ACC112 (cell line): ENCODE measurements at regions not wholly inside any gene's neighbourhood (a gene's known extent, or its start where the extent isn't known, plus 50 kb on each side); places are given as distances from the start of the nearest gene placed in this dataset.

Source experiments
- H2AFZ ChIP-seq: fragments of 200-600 bp; sonication (generic); one replicate; pipeline ENCODE4 v1.6.0; 2017; ENCODE audit warnings: antibody characterized with exemption, low read length; ENCODE audit not compliant: unreplicated experiment
- H3K27ac ChIP-seq: fragments of 200-600 bp; sonication (generic); 2 replicates; pipeline ENCODE4 v1.5.1; 2014; ENCODE audit warnings: low read depth, mild to moderate bottlenecking, antibody characterized with exemption, low read length, moderate library complexity
- H3K27me3 ChIP-seq: fragments of 200-600 bp; sonication (generic); 2 replicates; pipeline ENCODE4 v1.6.1; 2014; ENCODE audit warnings: mild to moderate bottlenecking, antibody characterized with exemption, low read length, moderate library complexity, mixed read lengths; ENCODE audit not compliant: insufficient read depth
- H3K36me3 ChIP-seq: fragments of 200-600 bp; sonication (generic); 2 replicates; pipeline ENCODE4 v1.6.1; 2016; ENCODE audit warnings: mild to moderate bottlenecking, antibody characterized with exemption, low read length, moderate library complexity, mixed read lengths; ENCODE audit not compliant: insufficient read depth
- H3K4me1 ChIP-seq: fragments of 200-600 bp; sonication (generic); one replicate; pipeline ENCODE4 v1.6.1; 2016; ENCODE audit warnings: low read length, mixed read lengths; ENCODE audit not compliant: insufficient read depth, unreplicated experiment, control insufficient read depth
- H3K4me3 ChIP-seq: fragments of 200-600 bp; sonication (generic); 2 replicates; pipeline ENCODE4 v1.5.1; 2014; ENCODE audit warnings: mild to moderate bottlenecking, low read depth, low read length
- H3K79me2 ChIP-seq: fragments of 200-600 bp; sonication (generic); one replicate; pipeline ENCODE4 v1.6.0; 2016; ENCODE audit warnings: low read length; ENCODE audit not compliant: control insufficient read depth, unreplicated experiment, insufficient read depth

- Histone ChIP-seq H3K36me3 (no peaks in the 10 kb centered on the region), H3K27ac (no peak overlapping the region), H3K4me1 (no peaks in the 10 kb centered on the region), H3K79me2 (no peaks in the 10 kb centered on the region), H3K27me3 (no peaks in the 10 kb centered on the region; the same call in 1 of the 2 replicates), H2AFZ (no peak overlapping the region), H3K4me3 (no peak overlapping the region)
Observed at GRCh38 chr2:107757223-107757622, 69.5 kb upstream of the RGPD4 start.

DNA sequence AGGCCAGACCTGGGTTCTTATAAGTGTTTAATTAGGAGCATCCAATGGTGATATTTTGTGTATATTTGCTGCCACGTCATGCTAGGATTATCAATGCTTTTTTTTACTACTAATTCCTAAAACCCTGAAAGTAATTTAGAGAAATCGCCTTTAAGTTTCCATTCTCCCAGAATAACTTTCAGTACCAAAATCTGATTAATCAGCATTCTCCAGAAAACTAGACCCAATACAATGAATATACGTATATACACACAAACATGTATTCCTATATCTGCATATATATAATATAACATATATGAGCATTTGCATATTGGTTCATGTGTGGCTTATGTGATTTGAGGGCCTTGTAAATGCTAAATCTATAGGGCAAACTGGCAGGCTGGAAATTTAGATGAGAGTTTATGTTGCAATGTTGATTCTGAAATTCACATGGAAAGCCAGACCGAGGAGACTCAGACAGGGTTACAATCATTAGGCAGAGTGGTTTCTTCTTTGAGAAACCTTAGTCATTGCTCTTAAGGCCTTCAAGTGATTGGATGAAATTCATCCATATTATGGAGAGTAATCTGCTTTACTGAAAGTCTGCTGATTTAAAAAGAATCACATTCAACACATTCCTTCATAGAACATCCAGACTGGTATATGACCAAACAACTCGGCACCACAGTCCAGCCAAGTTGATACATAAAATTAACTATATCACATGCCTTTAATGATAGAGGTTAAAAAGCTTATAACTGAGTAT is 65.9 kb upstream of the RGPD4 start:
- Histone ChIP-seq H3K4me3 (no peak overlapping the region), H3K4me1 (no peaks in the 10 kb centered on the region), H3K36me3 (no peaks in the 10 kb centered on the region), H3K79me2 (no peaks in the 10 kb centered on the region), H3K27me3 (no peaks in the 10 kb centered on the region), H3K27ac (no peak overlapping the region), H2AFZ (no peak overlapping the region)

GRCh38 chr2:107772353-107772752 is 54.3 kb upstream of the RGPD4 start:
- Histone ChIP-seq H3K4me3 (no peak overlapping the region), H3K27me3 (peaks cover 5% of the 10 kb centered on the region; the same call in 1 of the 2 replicates), H3K36me3 (no peaks in the 10 kb centered on the region), H3K4me1 (no peaks in the 10 kb centered on the region), H3K27ac (no peak overlapping the region), H2AFZ (no peak overlapping the region), H3K79me2 (no peaks in the 10 kb centered on the region)

GRCh38 chr2:107775211-107775610 is 51.5 kb upstream of the RGPD4 start:
- no peaks in the 10 kb centered on the region for H3K79me2 ChIP-seq
- no peak overlapping the region for H3K27ac ChIP-seq
- peaks cover 5% of the 10 kb centered on the region; the same call in 1 of the 2 replicates for H3K27me3 ChIP-seq
- no peaks in the 10 kb centered on the region for H3K4me1 ChIP-seq
- H3K36me3 ChIP-seq: no peaks in the 10 kb centered on the region
- H3K4me3 ChIP-seq: no peak overlapping the region
- H2AFZ ChIP-seq: no peak overlapping the region

DNA sequence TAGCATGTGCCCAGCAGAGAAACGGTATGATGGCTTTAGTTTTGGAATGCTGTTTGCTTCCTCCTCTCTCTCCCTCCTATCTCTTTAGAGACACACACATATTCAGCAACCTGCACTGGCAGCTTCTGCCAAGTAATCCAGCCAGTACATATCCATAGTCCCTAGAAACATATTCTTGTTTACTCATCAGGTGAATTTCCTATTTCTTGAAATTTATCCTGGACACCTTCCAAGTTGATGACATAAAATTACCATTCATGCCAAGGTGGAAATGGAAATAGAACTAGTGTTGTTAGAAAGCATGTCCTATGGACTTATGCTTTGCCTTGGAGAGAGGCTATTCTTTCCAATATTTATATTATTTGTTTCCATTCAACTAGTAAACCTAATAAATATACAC is 50.9 kb upstream of the RGPD4 start:
- no peak overlapping the region for H3K4me3 ChIP-seq
- peaks cover 5% of the 10 kb centered on the region; the same call in 1 of the 2 replicates for H3K27me3 ChIP-seq
- H3K79me2 ChIP-seq: no peaks in the 10 kb centered on the region
- no peak overlapping the region for H2AFZ ChIP-seq
- H3K4me1 ChIP-seq: no peaks in the 10 kb centered on the region
- no peak overlapping the region for H3K27ac ChIP-seq
- no peaks in the 10 kb centered on the region for H3K36me3 ChIP-seq

DNA sequence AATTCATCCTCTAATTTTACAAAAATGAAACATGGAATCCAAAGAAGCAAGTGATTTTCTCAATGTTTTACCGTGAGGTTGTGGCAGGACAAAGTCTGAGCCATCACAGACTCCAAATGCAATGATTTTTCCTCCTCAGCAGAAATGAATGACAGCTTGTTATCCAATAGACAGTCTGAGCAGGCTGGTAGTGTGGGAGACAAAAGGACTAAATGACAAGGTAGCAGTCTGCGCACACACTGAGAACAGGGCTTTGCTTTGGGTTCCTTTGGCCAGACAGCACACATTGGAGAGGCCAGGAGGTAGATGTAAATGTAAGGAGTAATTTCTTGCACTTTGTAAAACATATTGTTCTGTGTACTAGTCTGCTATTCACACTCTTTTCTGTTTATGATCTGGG is 50.3 kb upstream of the RGPD4 start:
- Histone ChIP-seq H3K27ac (no peak overlapping the region), H3K36me3 (no peaks in the 10 kb centered on the region), H3K4me1 (no peaks in the 10 kb centered on the region), H3K27me3 (peaks cover 5% of the 10 kb centered on the region; the same call in 1 of the 2 replicates), H2AFZ (no peak overlapping the region), H3K79me2 (no peaks in the 10 kb centered on the region), H3K4me3 (no peak overlapping the region)
